CD4-positive, alpha-beta T cell treated with Interleukin-15 for 1 hour (primary cell): ENCODE measurements at regions not wholly inside any gene's neighbourhood (a gene's known extent, or its start where the extent isn't known, plus 50 kb on each side); places are given as distances from the start of the nearest gene placed in this dataset.
"Not testable (repeated sequence)": the region's sequence is repeated elsewhere in the genome, so short reads cannot be mapped to it uniquely, and the experiment has no call there.

Experiments
- DNase-seq: peaks from one replicate; pipeline ENCODE4 v3.0.0-alpha.2; 2020

DNA sequence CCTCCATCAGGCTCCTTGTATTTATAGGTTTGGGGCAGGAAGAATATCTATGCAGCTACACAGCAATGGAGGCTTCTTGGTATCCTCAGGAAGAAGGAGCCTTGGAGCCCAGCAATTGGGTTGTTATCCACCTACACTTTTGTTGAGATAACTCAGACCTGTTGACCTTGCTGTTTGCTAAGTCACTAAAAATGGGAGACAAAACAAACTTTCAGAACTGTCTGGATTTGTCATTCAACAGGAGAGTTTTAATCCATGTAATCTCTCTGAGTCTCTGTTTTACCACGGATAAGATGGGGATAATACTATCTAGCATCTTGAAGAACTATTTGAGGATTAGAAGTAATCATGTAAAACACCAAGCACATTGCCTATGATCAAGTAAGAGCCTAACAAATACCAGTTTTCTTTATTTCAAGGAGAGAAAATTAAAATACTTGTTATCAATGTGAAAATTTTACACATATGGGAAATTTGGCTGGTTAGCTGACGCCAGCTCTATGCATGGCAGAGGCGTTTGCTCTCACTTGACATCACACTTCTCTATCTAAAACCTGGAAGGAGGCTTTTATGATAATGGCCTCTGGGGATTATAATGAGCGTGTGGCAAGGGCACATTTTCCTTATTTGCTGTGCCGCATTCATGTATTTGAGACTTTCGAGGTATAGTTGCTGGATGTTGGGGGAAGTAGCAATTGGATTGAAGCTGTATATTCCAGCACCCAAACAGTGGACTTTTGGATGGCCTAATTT lies 215.6 kb downstream of the PDCD6IP start:
- no peak for DNase-seq

- DNase-seq = no peak
Measured at GRCh38 chr3:34015204-34016142, 217.0 kb downstream of the PDCD6IP start.

- DNase-seq = no peak
Measured at GRCh38 chr3:34016925-34017587, 218.6 kb downstream of the PDCD6IP start.

DNA sequence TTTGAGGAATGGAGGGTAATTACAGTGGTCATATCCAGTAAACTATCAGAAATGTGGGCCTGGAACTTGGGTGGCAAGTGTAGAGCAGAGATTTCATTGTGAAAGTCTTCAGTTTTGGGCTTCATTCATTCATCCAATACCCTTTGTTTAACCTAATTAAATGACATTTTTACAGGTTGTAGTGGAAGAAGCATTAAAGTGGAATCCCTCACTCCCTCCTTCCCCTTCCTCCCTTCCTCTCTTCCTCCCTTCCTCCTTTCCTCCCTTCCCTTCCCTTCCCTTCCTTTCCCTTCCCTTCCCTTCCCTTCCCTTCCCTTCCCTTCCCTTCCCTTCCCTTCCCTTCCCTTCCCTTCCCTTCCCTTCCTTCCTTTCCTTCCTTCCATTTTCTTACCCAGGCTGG lies 219.3 kb downstream of the PDCD6IP start:
- no peak for DNase-seq

GRCh38 chr3:34019158-34019557 lies 220.7 kb downstream of the PDCD6IP start:
- DNase-seq = no peak

DNA sequence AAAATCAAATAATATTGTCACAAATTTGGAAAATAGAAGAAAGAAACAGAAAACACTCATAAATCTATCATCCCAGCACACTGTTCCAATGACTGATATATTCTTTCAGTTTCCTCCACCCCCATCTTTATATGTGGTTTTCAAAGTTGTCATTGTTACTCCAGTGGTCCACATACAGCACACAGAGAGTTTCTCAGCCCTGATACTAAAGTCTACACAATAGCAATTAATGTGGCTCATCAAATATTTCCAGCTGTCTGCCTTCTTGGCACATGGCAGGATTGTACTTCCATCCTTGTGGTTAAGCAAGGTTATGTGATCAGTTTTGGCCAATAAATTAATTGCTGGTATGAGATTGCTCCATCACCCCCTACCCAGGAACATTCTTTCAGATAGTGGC lies 221.7 kb downstream of the PDCD6IP start:
- DNase-seq = no peak

GRCh38 chr3:34020726-34021680 lies 222.6 kb downstream of the PDCD6IP start:
- DNase-seq = no peak

DNA sequence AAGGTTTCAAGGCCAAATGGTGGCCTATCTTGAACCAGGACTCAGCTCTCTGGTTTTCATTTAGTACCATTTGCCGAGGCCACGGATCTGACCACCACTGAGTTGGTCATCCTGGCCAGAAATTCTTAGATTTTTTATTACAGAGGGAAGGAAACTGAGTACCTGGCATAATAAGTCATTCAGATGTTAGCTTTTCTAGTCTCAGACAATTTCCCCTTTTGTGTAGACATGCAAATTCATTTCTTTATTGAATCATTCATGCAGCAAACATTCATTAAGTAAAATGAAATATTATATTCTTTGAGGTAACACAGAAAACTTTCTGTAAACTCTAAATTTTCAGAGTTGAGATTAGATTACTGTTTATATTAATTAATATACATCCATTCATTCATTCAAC lies 223.7 kb downstream of the PDCD6IP start:
- DNase-seq = no peak

- no peak for DNase-seq
Measured at GRCh38 chr3:34024447-34025240, 226.2 kb downstream of the PDCD6IP start.

DNA sequence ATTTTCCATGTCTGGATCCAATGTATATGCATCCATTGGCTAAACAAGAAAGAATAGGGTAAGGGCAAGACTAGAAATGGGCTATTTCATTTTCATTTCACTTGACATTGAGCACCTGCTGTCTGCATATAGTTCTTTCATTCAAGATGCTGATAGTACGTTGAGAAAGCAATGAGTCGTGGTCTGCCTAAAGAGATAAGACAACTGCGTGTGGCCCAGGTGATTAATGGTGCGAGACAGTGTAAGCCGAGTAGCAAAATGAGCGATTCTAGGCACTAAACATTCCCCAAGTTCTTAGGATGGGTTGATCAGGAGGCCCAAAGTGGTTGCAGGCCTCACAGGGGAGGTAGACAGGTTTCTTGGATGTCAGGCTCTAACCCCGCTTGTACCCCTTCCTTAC lies 235.4 kb downstream of the PDCD6IP start:
- DNase-seq = no peak

DNA sequence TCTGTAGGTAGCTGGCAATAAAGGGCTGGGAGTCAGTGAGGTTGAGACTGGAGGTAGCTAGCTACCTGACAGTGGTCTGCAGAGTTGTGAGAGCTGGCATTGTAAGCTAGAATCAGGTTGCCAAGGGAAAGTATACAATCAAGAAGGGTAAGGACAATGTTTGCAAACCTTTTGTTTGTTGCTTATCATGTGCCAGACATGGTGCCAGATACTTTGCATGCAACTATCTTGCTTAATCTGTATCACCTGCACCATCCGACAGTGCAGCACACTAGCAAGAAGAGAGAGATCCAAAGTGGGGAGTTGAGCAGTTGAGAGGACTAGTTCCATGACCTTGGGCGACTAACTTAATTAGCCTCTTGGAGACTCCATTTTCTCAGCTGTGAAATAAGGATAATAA lies 236.4 kb downstream of the PDCD6IP start:
- DNase-seq = no peak

GRCh38 chr3:34035775-34036174 lies 237.3 kb downstream of the PDCD6IP start:
- DNase-seq = no peak

- DNase-seq = no peak
Measured at GRCh38 chr3:34037260-34037659, 238.8 kb downstream of the PDCD6IP start.

- DNase-seq = no peak
Measured at GRCh38 chr3:34038131-34038530, 239.7 kb downstream of the PDCD6IP start.

- no peak for DNase-seq
Measured at GRCh38 chr3:34046154-34046553, 247.7 kb downstream of the PDCD6IP start.

- DNase-seq = no peak
Measured at GRCh38 chr3:34053626-34054025, 255.2 kb downstream of the PDCD6IP start.

DNA sequence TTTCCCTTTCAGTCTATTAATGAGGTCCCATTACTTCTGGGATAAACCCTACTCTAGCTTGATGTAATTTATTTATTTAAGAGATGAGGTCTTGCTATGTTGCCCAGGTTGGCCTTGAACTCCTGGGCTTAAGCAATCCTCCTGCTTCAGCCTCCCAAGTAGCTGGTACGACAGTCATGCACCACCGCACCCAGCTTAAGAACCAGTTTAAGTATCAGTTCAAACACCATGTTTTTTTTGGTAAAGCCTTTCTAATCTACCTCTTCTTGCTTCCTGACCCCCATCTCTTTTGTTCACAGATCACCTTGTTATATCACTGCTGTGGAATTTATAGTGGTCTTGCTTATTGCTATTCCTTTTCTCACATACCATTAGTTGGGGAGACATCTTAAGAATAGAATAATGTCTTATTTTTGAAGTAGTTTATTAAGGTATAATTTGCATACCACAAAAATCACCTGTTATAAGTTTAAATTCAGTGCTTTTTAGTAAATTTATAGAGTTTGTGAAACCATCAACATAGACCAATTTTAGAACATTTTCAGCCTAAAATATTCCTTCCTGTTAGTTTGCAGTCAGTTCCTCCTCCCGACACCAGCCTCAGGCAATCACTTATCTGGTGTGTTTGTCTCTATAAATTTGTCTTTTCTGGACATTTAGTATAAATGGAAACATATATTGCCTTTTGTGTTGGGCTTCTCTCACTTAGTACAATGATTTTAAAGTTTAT lies 257.9 kb downstream of the PDCD6IP start:
- DNase-seq = no peak

DNA sequence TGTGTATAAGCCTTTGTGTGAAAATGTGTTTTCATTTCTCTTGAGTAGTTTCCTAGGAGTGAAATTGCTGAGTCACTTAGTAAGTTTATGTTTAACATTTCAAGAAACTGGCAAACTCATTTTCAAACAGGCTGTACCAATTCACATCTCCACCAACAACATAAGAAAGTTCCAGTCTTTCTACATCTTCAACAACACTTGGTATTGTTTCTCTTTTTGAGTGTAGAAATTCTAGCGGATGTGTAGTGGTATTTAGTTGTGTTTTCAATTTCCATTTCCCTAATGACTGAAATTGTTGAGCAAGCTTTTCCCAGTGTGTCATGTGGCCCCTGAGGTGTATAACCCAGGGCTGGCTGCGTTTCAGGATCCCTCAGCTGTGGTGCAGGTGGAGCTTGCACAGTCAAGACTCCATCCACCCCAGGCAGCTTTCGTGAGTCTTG lies 258.5 kb downstream of the PDCD6IP start:
- no peak for DNase-seq

DNA sequence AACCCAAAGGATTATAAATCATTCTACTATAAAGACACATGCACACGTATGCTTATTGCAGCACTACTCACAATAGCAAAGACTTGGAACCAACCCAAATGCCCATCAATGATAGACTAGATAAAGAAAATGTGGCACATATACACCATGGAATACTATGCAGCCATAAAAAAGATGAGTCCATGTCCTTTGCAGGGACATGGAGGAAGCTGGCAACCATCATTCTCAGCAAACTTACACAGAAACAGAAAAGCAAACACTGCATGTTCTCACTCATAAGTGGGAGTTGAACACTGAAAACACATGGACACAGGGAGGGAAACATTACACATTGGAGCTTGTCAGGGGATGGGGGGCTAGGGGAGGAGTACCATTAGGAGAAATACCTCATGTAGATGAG lies 262.6 kb downstream of the PDCD6IP start:
- not testable (repeated sequence) for DNase-seq

GRCh38 chr3:34065901-34066300 lies 267.5 kb downstream of the PDCD6IP start:
- no peak for DNase-seq

DNA sequence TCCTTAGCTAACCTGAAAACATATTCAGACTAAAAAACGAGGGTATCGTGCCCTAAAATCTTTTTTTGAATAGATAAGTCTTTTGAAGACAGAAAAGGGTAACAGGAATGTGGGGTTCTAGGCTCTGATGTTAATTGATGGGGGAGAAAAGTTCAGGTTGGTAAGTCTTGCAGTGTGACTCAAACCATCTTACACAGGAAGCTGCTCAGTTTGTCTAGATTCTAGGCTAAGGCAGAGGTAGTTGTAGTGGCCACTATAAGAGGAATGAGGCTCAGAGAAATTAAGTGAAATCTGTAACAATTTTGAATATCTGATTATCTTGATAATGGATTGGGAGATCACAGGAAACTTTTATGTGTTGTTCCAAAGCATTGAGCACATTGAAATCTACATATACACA lies 267.9 kb downstream of the PDCD6IP start:
- no peak for DNase-seq
